Epithelial cell of prostate (primary cell): ENCODE measurements at regions not wholly inside any gene's neighbourhood (a gene's known extent, or its start where the extent isn't known, plus 50 kb on each side); places are given as distances from the start of the nearest gene placed in this dataset.
A peak's percentile ranks its signal among the peaks of the same experiment; 100 is the strongest.

ENCODE experiments used
- DNase-seq: peaks from one replicate; pipeline ENCODE4 v3.0.0-alpha.2; 2011; ENCODE audit warnings: low read depth, low spot score
- H3K27ac ChIP-seq: fragments of 450-650 bp; 2 replicates; pipeline ENCODE4 v1.5.1; 2017; ENCODE audit warnings: mild to moderate bottlenecking

- no peak overlapping the region for H3K27ac ChIP-seq
- DNase-seq = no peak
Measured at GRCh38 chr16:80062361-80063030, 462.0 kb upstream of the MAF start.

GRCh38 chr16:80060470-80060869 is 459.9 kb upstream of the MAF start:
- H3K27ac ChIP-seq = no peak overlapping the region
- DNase-seq = no peak

GRCh38 chr16:80059836-80060235 is 459.3 kb upstream of the MAF start:
- no peak overlapping the region for H3K27ac ChIP-seq

GRCh38 chr16:80058214-80058613 is 457.7 kb upstream of the MAF start:
- no peak for DNase-seq
- no peak overlapping the region for H3K27ac ChIP-seq

More at GRCh38 chr16:80059836-80060235, 459.3 kb upstream of the MAF start:
- no peak for DNase-seq

- H3K27ac ChIP-seq = no peak overlapping the region
- no peak for DNase-seq
Measured at GRCh38 chr16:80056324-80056723, 455.8 kb upstream of the MAF start.

- DNase-seq = no peak
- no peak overlapping the region for H3K27ac ChIP-seq
Measured at GRCh38 chr16:80055831-80056230, 455.3 kb upstream of the MAF start.

GRCh38 chr16:80054647-80055046 is 454.1 kb upstream of the MAF start:
- H3K27ac ChIP-seq = no peak overlapping the region
- DNase-seq = no peak

- no peak overlapping the region for H3K27ac ChIP-seq
- no peak for DNase-seq
Measured at GRCh38 chr16:80051040-80051439, 450.5 kb upstream of the MAF start.

GRCh38 chr16:80048250-80048649 is 447.7 kb upstream of the MAF start:
- no peak for DNase-seq
- no peak overlapping the region for H3K27ac ChIP-seq

- no peak for DNase-seq
- no peak overlapping the region for H3K27ac ChIP-seq
Measured at GRCh38 chr16:80047842-80048241, 447.3 kb upstream of the MAF start.

- DNase-seq = no peak
- H3K27ac ChIP-seq = no peak overlapping the region
Measured at GRCh38 chr16:80046848-80047247, 446.3 kb upstream of the MAF start.

- H3K27ac ChIP-seq = no peak overlapping the region
- DNase-seq = no peak
Measured at GRCh38 chr16:80046261-80046660, 445.7 kb upstream of the MAF start.

- H3K27ac ChIP-seq = no peak overlapping the region
- no peak for DNase-seq
Measured at GRCh38 chr16:80045861-80046260, 445.3 kb upstream of the MAF start.

- H3K27ac ChIP-seq = no peak overlapping the region
- DNase-seq = no peak
Measured at GRCh38 chr16:80041410-80041809, 440.9 kb upstream of the MAF start.

GRCh38 chr16:80040814-80041213 is 440.3 kb upstream of the MAF start:
- DNase-seq = no peak
- H3K27ac ChIP-seq = peak overlapping the region; percentile 4

- peak overlapping the region; percentile 4 for H3K27ac ChIP-seq
- no peak for DNase-seq
Measured at GRCh38 chr16:80040413-80040812, 439.9 kb upstream of the MAF start.

- no peak for DNase-seq
- no peak overlapping the region for H3K27ac ChIP-seq
Measured at GRCh38 chr16:80039777-80040176, 439.2 kb upstream of the MAF start.

GRCh38 chr16:80038566-80038965 is 438.0 kb upstream of the MAF start:
- H3K27ac ChIP-seq = no peak overlapping the region
- DNase-seq = no peak

- H3K27ac ChIP-seq = no peak overlapping the region
- DNase-seq = no peak
Measured at GRCh38 chr16:80034948-80035663, 434.6 kb upstream of the MAF start.

- no peak overlapping the region for H3K27ac ChIP-seq
- no peak for DNase-seq
Measured at GRCh38 chr16:80034469-80034826, 433.9 kb upstream of the MAF start.

- H3K27ac ChIP-seq = no peak overlapping the region
- DNase-seq = no peak
Measured at GRCh38 chr16:80033783-80034468, 433.4 kb upstream of the MAF start.
